UCSD-AML1 (cell line): ENCODE measurements at regions not wholly inside any gene's neighbourhood (a gene's known extent, or its start where the extent isn't known, plus 50 kb on each side); places are given as distances from the start of the nearest gene placed in this dataset.
A peak's percentile ranks its signal among the peaks of the same experiment; 100 is the strongest.

Source experiments
- DNase-seq: peaks from one replicate; lab custom pipeline; 2025; ENCODE audit not compliant: unreplicated experiment; lab: John Stamatoyannopoulos, UW

DNA sequence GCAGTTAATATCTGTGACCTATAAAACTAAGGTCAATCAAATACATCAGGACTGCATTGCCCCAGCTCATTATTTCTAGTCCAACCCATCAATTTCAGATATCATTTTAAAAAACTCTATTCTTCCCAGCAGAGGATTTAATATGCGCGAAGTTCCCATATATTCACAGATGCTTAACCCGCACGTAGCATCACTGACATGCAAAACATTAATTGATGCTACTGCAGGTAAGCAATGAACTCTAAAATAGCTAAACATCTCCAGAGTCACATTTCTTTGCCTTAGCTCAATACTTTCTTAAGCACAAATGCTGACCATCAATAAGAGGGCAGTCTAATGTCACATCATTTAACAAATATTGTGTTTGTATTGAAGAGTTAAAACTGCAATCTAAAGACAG is 586.6 kb upstream of the CDH18 start:
- no peak for DNase-seq

GRCh38 chr5:20572614-20573013 is 584.6 kb upstream of the CDH18 start:
- no peak for DNase-seq

- DNase-seq = no peak
Measured at GRCh38 chr5:20570486-20570885, 582.5 kb upstream of the CDH18 start.

DNA sequence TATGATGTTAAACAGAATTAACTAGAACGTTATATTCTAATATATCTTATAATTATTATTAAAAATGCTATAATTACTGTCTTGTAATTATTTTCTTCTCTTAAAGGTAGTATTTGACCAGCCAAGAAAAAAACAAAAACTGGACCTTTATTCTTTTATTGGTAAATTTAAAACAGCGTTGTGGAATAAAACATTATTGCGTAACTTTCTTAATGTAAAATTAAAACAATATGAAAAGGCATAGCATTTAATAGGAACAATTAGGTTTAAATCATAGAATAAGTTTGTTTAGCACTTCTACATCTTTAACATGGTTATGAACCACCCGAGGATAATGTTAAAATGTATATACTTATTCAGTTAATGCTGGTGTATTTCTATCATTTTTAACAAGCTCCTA is 574.5 kb upstream of the CDH18 start:
- no peak for DNase-seq

- no peak for DNase-seq
Measured at GRCh38 chr5:20559845-20560244, 571.8 kb upstream of the CDH18 start.

DNA sequence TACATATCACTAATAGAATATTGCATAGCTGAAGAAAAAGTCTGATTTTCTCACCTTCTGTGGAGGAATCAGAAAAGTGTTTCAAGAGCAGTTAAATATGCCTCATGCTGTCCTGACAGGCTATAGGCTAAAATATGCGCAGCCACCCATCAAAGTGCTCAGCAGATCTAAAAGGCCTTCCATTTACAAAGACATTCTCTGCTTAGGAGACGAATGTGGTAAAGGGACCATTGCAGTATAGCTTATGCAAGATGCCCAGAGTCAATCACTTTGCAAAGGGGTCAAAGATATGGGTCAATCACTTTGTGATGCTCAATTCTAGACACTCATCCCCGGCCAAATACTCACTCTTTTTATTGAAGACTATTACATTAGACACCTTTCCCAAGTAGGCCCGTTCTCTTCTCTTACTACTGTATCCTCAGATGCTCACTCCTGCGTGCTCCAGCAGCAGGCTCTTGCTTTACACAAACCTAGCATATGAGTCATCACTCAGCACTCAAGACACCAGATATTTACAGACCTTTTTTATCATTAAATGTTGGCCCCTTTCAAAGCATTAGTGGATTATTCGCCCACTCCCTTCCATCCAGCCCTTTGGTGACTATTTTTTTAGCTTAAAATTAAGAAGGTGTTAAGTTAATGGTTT is 568.2 kb upstream of the CDH18 start:
- DNase-seq = no peak

DNA sequence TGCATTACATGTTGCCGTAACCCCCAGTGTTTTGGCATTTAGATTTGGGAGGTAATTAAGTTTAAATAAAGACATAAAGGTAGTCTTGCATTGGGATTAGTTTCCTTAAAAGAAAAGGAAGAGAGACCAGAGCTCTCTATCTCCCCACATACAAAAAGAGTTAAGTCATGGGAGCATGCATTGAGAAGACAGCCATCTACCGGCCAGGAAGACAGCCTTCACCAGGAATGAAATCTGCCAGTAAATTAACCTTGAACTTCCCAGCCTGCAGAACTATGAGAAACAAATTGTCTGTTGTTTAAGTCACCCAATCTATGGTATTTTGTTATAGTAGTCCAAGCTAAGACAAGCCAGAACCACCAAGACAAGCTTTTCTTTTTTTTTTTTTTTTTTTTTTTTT is 567.0 kb upstream of the CDH18 start:
- DNase-seq = no peak

- no peak for DNase-seq
Measured at GRCh38 chr5:20554001-20554400, 566.0 kb upstream of the CDH18 start.

- DNase-seq = no peak
Measured at GRCh38 chr5:20537911-20538703, 550.1 kb upstream of the CDH18 start.

- peak; percentile 21 for DNase-seq
Measured at GRCh38 chr5:20536813-20537212, 548.8 kb upstream of the CDH18 start.

- DNase-seq = peak; percentile 20
Measured at GRCh38 chr5:20536341-20536740, 548.3 kb upstream of the CDH18 start.

DNA sequence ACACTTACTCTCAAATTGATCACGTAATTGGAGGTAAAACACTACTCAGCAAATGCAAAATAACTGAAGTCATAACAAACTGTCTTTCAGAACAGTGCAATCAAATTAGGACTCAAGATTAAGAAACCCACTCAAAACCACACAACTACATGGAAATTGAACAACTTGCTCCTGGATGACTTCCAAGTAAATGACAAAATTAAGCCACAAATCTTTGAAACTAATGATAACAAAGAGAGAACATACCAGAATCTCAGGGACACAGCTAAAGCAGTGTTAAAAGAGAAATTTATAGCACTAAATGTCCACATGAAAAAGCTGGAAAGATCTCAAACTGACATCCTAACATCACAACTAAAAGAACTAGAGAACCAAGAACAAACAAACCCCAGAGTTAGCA is 540.5 kb upstream of the CDH18 start:
- DNase-seq = no peak

- no peak for DNase-seq
Measured at GRCh38 chr5:20524991-20525529, 537.1 kb upstream of the CDH18 start.

GRCh38 chr5:20522905-20523482 is 535.0 kb upstream of the CDH18 start:
- no peak for DNase-seq

DNA sequence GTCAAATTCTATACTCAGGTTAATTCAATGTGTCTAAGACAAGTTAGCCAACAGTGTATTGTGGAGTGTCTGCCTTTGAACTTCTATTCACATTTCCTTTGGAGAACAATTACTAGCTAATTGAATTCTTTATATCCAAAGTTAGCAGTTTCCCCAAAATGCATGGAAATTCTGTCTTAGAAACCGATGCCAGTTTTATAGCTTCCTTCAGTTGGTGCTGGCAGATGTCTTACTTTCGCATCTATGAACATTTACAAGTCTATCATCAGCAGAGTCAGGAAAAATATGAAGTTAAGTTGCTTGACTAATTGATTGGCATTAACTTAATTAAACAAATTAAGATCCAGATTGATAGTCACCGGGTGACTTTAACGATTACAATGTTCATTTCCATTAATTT is 527.6 kb upstream of the CDH18 start:
- DNase-seq = no peak

- no peak for DNase-seq
Measured at GRCh38 chr5:20514145-20514544, 526.1 kb upstream of the CDH18 start.

DNA sequence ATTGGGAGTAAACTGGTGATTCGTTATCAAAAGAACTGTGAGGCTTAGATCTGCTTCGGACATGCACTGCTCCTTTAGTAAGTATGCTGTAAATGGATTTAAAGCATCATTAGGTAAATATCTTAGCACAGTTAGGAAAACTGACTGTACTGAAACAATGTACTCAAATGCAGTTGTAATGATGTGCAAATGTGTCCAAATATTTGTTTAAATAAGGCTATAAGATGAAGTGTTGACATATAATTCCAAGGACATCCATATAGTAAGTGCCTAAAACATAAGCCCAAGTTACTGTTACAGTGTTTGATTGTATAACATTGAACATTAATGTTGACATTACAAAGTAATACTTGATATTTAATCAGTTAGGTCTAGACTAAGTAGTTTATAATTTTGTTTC is 512.5 kb upstream of the CDH18 start:
- no peak for DNase-seq

DNA sequence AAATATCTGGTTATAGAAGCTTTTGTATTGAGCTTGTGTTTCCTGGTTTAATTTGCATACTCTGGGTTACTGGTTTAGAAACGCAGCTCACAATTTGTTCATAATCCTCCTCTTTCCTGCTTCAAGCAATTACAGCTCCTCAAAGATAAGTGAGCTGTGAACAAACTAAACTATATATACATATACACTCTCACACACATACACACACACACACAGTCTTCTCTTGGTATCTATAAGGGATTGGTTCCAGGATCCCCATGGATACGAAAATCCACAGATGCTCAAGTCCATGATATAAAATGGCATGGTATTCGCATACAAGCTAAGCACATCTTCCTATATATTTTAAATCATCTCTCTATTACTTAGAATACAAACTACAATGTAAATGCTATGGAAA is 510.9 kb upstream of the CDH18 start:
- DNase-seq = no peak

DNA sequence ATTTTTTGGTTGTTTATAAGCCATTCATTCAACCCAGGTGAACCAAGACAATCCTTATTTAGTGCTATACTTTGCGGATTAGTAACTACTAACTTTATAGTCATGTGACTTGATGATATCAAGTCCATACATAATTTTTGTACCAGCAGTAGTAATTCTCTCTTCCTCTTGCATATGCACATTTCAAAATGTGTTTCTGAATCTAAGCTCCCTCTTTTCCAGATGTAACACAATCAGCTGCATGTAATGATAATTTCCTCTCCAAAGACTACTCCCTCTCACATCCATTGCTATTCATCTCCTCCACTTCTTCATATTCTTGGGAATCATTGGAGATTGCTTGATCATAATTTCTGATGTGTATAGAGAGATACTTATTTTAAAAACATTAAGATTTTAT is 510.1 kb upstream of the CDH18 start:
- no peak for DNase-seq

DNA sequence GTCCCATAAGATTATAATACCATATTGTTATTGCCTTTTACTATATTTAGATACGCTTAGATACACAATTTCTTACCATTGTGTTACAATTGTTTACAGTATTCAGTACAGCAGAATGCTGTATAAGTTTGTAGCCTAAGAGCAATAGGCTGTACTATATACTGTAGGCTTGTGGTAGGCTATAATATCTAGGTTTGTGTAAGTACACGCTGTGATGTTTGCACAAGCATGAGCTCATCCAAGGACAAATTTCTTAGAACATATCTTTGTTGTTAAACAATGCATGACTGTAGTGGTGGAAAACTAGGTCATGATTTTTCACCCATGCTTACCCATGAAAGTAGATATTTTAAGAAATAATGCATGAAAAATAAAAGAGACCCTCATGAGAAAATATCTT is 509.4 kb upstream of the CDH18 start:
- no peak for DNase-seq

DNA sequence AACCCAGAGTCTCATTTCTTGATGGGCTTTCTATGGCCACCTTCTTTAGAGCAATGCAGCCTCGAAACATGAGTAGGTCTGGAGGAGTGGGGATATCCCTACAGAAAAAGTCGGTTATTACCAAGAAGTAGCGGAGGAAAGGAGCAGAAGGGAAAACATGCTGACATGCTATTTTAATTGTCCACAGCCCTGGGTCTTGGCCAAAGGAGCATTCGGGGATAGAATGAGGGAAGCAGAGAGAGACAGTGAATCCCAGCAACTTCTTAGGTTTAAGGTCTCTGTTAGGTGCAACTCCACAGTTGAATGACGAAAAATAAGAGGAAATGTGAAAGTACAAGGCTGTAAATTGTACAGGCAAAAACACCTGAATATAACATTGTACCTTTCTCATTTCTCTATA is 506.7 kb upstream of the CDH18 start:
- no peak for DNase-seq

DNA sequence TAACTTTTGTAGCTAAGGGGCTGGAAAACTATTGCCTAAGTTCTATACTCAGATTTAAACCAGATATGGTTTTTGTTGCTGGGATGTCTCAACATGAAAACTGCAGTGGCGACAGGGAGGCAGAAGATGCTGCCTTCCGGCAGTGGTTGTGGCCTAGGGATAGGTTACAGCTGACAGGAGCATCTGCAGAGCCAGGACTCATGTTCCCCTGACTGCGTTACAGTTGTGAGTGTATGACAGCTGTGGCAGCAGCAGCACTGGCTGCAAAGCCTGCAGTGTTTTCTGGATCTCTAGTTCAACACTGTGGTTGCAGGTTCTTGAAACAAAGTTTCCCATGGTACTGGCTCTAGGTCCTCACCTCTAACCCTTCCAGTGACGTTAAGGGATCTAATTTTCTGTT is 498.8 kb upstream of the CDH18 start:
- DNase-seq = no peak
